ENCODE measurements at regions not wholly inside any gene's neighbourhood (a gene's known extent, or its start where the extent isn't known, plus 50 kb on each side); places are given as distances from the start of the nearest gene placed in this dataset.
"Not testable (repeated sequence)": the region's sequence is repeated elsewhere in the genome, so short reads cannot be mapped to it uniquely, and the experiment has no call there.

DNA sequence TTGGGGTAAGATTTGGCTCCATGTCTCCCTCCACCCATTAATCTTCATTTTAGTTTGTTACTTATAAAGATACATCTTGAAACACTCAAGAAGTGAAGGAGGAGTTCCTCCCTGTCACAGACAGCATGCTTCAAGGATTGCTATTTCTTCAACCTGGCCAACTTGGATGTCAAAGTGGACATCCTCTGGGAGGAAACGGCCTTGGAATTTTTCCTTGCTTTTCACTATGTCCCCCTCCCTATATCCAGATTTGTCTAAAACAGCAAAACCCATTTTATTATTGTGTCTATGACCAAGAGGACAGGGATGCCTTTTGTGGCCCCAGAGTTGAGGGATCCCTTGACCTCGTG, 242.9 kb downstream of the LPIN1 start:
- no peak for DNase-seq

GRCh38 chr2:11990576-11990975, 244.1 kb downstream of the LPIN1 start:
- no peak for DNase-seq

- no peak for DNase-seq
These were observed 247.3 kb downstream of the LPIN1 start for GRCh38 chr2:11993749-11994148.

DNA sequence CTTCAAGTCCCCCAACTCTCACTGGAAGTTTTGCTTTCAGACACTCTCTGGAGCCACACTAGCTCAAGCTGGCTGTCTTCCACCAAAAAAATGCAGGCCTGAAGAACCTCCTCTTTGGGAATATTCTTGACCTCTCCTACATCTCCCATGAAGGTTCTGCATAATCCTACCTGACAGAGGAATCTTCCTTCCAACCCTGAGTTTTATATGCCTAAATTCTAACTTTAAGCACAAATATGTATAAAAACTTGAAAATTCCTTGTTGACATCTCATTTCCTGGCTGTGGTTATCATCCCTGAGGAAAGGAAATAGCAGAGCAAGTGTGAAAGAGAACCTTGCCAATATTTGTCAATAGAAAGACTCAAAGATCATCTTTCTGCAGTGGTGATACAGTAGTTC, 249.0 kb downstream of the LPIN1 start:
- no peak for DNase-seq

- no peak for DNase-seq
These were observed 250.2 kb downstream of the LPIN1 start for GRCh38 chr2:11996618-11997017.

DNA sequence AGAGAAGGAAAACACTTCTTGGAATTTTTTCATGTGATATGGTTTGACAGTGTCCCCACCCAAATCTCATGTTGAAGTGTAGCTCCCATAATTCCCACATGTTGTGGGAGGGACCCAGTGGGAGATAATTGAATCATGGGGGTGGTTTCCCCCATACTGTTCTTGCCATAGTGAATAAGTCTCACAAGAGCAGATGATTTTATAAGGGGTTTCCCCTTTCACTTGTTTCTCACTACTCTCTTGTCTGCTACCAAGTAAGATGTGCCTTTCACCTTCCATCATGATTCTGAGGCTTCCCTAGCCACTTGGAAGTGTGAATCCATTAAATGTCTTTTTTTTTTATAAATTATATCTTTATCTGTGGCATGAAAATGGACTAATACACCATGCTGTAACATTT, 250.7 kb downstream of the LPIN1 start:
- no peak for DNase-seq

DNA sequence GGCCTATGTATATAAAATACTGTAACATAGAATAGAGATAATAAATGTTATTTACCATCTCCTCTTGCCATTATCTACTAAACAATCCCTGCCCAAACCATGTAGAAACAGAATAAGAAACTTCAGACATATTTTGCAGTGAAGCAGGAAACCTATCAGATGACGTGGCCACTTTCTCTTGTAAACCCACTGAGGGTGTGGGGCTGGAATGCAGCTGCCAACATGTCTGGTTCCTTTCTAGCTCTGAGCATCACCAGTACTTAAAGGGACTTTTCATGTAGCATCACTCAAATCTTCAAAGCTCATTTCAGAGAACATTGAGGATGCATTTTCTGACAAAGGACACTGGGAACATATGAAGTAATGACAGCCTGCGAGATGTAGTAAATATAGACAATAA, 251.8 kb downstream of the LPIN1 start:
- no peak for DNase-seq

GRCh38 chr2:11998626-11999378, 252.4 kb downstream of the LPIN1 start:
- DNase-seq: no peak

- no peak for DNase-seq
These were observed 255.2 kb downstream of the LPIN1 start for GRCh38 chr2:12001621-12002020.

- no peak for DNase-seq
These were observed 255.8 kb downstream of the LPIN1 start for GRCh38 chr2:12002215-12002614.

DNA sequence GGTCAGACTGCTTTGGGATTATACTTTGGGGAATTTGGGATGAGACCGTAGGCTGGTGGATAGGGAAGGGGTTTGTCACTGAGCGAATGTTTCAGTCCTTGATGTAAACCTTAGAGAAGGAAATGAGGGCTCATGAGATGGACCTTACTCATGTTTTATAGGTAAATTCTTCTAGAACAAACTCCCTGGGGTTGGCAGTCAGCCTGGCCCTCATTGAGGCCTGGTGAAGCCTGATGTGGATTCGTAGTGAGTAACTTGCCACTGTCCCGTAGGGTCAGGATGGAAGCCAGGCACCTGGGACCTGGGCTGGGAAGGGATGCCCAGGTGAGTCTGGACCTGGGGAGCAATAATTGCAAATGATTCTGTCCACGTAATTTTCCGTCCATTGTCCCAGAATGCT, 258.3 kb downstream of the LPIN1 start:
- DNase-seq: no peak

- peak in 29 of 56 donors; percentile 2 to 57 (median 13) for DNase-seq
These were observed 259.7 kb downstream of the LPIN1 start for GRCh38 chr2:12005886-12006681.

GRCh38 chr2:12006850-12007249, 260.4 kb downstream of the LPIN1 start:
- no peak for DNase-seq

DNA sequence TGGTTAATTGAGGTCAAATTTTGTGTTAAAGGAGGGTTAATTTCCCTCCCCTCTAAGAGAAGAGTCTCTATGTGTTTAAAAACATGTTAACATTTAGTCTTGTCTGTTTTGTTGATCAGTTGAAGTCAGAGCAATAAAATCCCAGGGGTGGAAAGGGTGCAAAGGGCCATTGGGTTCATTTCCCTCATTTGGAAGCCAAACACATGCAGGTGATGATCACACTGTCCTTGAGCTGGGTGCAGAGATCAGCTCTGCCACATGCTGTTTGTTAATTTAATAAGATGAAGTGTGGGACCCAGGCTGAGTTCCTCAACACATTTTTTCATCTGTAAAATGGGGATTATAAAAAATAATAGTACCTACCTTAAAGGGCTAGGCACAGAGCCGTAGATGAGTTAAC, 260.9 kb downstream of the LPIN1 start:
- no peak for DNase-seq

DNA sequence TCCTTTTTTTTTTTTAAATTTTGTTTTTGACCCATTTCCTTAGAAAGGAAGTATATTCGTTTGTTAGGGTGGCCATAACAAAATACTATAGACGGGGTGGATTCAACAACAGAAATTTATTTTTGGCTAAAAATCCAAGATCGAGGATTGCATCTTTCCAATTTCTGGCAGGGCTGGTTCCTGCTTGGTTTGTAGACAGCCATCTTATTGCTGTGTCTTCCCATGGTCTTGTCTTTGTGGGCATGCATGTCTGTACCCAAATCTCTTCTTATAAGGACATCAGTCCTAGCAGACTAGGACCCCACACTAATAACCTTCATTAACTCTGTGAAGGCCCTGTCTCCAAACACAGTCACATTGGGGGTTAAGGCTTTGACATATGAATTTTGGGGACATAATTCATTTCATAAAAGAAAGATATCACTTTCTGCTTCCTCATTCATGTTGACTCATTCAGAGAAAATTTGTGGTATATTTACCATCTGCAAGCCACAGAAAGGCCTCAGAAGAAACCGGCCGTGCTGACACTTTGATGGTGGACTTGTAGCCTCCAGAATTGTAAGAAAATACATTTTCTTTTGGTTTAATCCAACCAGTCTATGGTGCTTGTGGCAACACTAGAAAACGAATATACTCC, 262.1 kb downstream of the LPIN1 start:
- no peak for DNase-seq

DNA sequence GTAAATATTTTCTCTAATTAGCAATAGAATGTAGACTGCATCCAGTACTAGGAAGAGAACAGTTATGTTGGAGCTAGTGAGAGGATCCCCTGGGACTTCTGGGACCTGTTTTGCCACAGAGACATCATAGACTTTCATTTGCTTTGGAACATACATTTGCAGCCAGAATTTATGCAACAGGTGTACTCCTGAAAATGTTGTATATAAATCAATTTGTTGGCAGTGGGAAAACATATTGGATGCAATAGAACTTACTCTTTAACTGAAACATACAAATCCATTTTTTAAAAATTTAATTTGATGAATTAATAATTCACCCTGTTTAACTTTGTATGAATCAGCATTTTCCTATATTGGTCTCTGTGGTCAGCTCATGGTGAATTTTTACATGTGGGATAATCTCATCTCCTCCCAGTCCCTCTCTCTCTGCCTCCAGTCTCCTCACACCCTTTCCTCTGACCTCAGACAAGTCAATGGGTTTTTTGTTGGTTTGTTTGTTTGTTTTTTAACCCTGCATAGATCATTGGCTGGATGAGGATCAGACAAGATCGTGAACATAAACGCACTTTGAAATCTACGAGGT, 263.0 kb downstream of the LPIN1 start:
- no peak for DNase-seq

DNA sequence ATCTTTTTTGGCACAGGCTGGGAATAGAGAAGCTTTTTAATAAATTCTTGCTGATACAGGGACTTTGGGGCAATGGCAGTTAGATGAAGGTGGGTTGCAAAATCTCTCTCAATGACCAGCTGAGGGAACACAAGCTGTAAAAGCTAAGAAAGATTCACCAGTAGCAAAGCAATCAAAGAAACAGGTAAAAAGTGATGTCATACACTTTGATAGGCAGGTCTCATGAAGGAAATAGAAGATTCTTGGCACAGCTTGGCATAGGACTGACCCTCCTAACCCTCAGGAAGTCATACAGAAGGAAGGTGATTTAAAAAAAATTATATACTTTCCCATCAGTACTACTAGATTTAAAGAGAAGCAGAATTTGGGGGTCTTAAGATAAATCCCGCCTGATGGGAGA, 263.6 kb downstream of the LPIN1 start:
- no peak for DNase-seq

DNA sequence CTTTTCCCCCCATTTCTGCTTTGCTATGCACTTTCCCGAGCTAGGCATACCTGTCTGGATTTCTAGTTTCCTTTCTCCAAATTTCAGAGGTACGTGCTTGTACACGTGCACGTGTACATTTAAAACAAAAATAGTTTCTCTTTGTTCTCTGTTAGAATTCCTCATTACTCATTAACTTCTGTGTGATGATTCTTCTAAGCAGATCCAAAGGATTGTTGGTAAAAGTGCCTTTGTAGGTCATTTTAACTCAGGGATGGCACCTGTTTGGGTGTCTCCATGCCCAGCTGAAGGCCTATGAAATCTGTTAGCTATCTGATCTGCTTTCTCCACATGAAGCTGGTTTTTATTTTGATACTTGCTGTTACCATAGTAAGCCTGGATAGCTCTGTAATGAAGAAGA, 264.3 kb downstream of the LPIN1 start:
- DNase-seq: no peak

DNA sequence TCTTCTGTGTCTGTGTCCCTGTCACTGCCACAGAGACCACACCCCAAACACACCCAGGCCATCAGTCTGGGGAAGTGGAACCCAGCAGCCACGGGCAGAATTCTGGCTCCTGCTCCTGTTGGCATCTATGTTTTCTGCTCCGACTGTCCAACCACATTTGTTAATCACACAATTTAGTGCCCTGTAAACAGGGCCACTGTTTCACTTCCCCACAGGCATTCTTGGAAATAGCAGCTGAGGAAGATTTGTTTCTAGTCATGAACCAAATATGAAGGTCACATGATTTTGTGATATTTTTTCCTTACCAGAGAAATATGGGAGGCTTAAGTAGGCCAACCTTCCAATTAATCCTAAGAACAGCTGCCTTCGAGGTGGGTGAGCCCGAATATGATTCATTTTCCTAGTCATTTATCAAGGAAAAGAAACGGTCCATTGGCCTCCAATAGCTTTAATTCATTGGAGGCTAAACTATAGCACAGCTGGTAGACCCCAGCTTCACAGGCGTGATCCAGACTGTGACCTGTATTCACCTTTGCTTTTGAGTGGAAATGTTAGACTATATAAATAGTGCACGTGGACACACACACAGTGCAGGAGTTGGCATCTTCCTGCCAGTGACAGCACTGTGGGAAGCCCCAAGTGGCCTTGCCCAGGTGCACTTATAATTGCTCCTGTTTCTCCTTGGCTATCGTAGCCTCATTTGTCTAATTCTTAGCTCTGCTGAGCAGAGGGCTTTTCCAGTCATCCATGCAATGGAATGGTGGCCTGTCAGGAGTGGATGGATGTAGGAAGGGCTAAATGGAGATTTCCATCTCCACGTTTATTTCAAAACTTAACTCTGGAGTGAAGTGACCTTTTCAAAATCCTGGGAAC, 267.9 kb downstream of the LPIN1 start:
- no peak for DNase-seq

- peak in 2 of 56 donors; percentile 17 to 30 for DNase-seq
These were observed 271.2 kb downstream of the LPIN1 start for GRCh38 chr2:12017499-12018157.

- DNase-seq: not testable (repeated sequence)
These were observed 272.3 kb downstream of the LPIN1 start for GRCh38 chr2:12018726-12019125.

All from amygdala (tissue), 56 donors.